Lower lobe of right lung (tissue), 2 donors: ENCODE measurements at regions not wholly inside any gene's neighbourhood (a gene's known extent, or its start where the extent isn't known, plus 50 kb on each side); places are given as distances from the start of the nearest gene placed in this dataset.

Experiments
- ATAC-seq, 2 donors: fragments of 200-7000 bp; cut with Tn5 transposase; one replicate each; pipeline ENCODE4 v1.9.1; 2020 to 2022; ENCODE audit warnings: mild to moderate bottlenecking in 2 of 2, moderate library complexity in 2 of 2
- DNase-seq: peaks from one replicate; pipeline ENCODE4 v3.0.0-alpha.2; 2020
- H3K27ac ChIP-seq: fragments of 200-600 bp; one replicate; pipeline ENCODE4 v1.8.0; 2022
- H3K27me3 ChIP-seq: fragments of 200-600 bp; one replicate; pipeline ENCODE4 v1.8.0; 2022; ENCODE audit warnings: low read depth
- H3K36me3 ChIP-seq: fragments of 200-600 bp; one replicate; pipeline ENCODE4 v1.8.0; 2022; ENCODE audit warnings: mild to moderate bottlenecking
- H3K4me1 ChIP-seq: fragments of 200-600 bp; one replicate; pipeline ENCODE4 v1.8.0; 2022
- H3K4me3 ChIP-seq: fragments of 200-600 bp; one replicate; pipeline ENCODE4 v1.8.0; 2022; ENCODE audit warnings: mild to moderate bottlenecking
- H3K9me3 ChIP-seq: fragments of 200-600 bp; one replicate; pipeline ENCODE4 v1.8.0; 2022
- intact Hi-C: fragments of 100-400 bp; cut with DNase I; formaldehyde crosslinking; loops from one replicate; pipeline ENCODE4 v1.11.0; 2022
- TF ChIP-seq, protein P1 (sequence below): fragments of 200-600 bp; IDR thresholded peaks from one replicate; pipeline ENCODE4 v1.8.0; 2022; ENCODE audit warnings: antibody characterized with exemption, mild to moderate bottlenecking
- donor health status: DM: no; HTN: yes; CAD: no; lungs with severe emphysema.

DNA sequence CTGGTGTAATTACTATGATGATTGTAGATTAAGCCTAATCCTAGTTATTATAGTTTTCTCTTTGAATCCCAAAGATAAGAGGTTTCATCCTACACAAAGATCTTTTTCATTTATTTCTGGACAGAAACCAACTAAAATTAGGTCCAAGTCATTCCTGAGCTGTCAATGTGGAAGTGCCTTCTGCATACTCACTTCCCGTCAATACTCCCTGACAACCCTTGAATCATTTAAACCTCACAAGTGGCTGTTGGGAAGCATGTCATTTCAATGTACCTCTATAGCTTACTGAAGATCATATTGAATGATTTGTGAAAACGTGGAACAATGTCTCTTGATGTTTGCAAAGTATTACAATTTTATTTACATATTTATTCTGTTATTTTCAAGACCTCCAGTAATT is 274.1 kb downstream of the HACE1 start:
- no peak for ATAC-seq
- intact Hi-C loops, result no loop called here
- TF ChIP-seq, protein P1, sequence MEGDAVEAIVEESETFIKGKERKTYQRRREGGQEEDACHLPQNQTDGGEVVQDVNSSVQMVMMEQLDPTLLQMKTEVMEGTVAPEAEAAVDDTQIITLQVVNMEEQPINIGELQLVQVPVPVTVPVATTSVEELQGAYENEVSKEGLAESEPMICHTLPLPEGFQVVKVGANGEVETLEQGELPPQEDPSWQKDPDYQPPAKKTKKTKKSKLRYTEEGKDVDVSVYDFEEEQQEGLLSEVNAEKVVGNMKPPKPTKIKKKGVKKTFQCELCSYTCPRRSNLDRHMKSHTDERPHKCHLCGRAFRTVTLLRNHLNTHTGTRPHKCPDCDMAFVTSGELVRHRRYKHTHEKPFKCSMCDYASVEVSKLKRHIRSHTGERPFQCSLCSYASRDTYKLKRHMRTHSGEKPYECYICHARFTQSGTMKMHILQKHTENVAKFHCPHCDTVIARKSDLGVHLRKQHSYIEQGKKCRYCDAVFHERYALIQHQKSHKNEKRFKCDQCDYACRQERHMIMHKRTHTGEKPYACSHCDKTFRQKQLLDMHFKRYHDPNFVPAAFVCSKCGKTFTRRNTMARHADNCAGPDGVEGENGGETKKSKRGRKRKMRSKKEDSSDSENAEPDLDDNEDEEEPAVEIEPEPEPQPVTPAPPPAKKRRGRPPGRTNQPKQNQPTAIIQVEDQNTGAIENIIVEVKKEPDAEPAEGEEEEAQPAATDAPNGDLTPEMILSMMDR, result no peak

DNA sequence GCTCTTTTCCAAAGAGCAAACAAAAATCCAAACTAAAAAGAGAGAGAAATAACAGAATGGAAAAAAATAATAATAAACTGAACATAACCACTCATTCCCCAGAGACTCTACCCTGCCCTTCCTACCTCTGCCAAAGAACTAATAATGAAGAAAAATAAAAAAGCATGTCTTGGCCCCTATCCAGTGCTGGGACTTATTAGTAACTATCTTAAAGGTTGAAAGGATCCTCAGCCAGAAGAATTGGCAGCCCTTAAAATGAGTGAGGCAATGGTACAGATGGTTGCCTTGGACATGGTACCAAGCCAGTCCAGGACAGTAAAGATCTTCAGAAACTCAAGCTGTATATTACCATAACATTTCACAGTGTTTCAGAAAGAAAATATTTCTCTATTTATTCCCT is 279.3 kb downstream of the HACE1 start:
- DNase-seq, result no peak
- H3K27me3 ChIP-seq, result no peaks in the 10 kb centered on the region
- H3K36me3 ChIP-seq, result no peaks in the 10 kb centered on the region
- H3K9me3 ChIP-seq, result no peaks in the 10 kb centered on the region
- intact Hi-C loops, result no loop called here
- no peak overlapping the region for H3K4me3 ChIP-seq
- ATAC-seq, result no peak
- H3K4me1 ChIP-seq, result no peaks in the 10 kb centered on the region
- TF ChIP-seq, protein P1, result no peak
- no peak overlapping the region for H3K27ac ChIP-seq

More for the DNA sequence above, 274.1 kb downstream of the HACE1 start:
- Histone ChIP-seq H3K4me1 (no peaks in the 10 kb centered on the region), H3K4me3 (no peak overlapping the region), H3K27ac (no peak overlapping the region), H3K27me3 (no peaks in the 10 kb centered on the region), H3K36me3 (no peaks in the 10 kb centered on the region), H3K9me3 (no peaks in the 10 kb centered on the region)
- no peak for DNase-seq

DNA sequence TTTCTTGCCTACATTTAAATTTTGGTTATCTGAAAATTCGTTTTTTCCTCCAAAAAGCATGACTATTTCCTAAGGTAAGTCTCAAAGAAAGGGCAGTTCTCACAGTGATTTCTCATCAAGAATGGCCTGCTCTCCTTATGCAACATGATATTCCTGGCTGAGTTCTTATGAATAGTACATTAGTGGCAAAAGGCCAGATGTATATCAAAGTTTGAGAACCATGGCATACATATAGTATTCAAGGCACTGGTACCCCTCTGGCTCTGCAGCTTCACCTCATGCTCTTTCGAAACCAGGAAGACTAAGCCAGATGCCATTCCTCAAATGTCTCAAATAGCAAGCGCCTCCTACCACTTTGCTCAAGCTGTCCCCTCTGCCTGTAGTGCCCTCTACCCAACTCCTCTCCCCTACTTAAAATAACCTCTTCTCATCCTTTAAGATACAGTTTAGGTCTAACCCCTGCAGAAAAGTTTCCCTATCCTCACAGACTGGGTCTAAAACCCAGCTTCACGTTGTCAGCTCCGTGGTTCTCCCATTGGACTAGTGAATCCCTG is 280.3 kb downstream of the HACE1 start:
- H3K27ac ChIP-seq, result no peak overlapping the region
- no peak overlapping the region for H3K4me3 ChIP-seq
- ATAC-seq, result no peak
- H3K9me3 ChIP-seq, result no peaks in the 10 kb centered on the region
- DNase-seq, result no peak
- intact Hi-C loops, result no loop called here
- no peaks in the 10 kb centered on the region for H3K4me1 ChIP-seq
- no peaks in the 10 kb centered on the region for H3K36me3 ChIP-seq
- TF ChIP-seq, protein P1, result no peak
- H3K27me3 ChIP-seq, result no peaks in the 10 kb centered on the region

DNA sequence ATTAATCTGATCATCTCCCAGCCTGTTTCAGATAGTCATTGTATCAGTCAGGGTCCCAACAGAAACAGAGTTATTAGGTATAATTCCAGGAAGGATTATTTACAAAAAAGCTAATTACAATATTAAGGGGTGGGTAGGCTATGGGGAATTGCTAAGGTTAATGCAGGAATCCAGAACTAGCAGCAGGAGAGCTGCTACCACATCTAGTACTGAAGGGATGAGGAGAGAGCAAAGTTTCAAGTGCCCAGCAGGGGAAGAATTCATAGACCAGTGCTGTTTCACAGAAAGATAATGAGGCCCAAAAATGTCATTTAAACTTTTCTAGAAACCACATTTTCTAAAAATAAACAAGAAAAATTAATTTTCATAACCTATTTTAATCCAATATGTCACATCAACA is 284.2 kb downstream of the HACE1 start:
- ATAC-seq (no peak), DNase-seq (no peak)
- no peaks in the 10 kb centered on the region for H3K9me3 ChIP-seq
- H3K36me3 ChIP-seq, result no peaks in the 10 kb centered on the region
- H3K4me3 ChIP-seq, result no peak overlapping the region
- intact Hi-C loops, result no loop called here
- no peaks in the 10 kb centered on the region for H3K4me1 ChIP-seq
- H3K27me3 ChIP-seq, result no peaks in the 10 kb centered on the region
- TF ChIP-seq, protein P1, result no peak
- H3K27ac ChIP-seq, result no peak overlapping the region

DNA sequence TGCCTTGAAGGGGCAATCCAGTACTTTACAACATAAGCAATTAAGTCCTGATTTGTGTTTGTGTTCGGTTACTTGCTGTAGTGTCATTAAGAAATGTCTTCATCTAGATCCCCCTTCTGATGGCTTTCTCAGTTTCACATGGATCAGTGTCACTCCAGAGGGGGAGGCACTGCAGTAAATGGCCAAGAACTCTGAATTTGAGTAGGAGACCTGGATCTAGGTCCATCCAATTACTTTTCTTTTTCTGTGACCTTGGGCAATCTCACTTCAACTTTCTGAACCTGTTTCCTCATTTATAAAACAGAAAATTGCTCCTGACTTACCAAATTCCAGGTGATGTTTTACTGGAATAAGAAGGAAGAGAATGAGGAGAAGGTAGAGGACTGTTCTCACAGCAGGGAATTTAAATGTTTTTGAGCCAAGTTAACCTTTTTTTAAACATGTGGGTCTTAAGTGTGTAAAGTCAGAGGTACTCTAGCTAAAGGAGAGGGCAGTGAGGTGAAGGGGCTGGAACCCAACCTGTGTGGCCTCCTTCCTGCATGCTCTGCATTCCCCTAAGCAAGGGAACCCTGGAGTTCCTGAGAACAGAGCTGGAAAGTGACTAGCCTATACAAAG is 285.5 kb downstream of the HACE1 start:
- ATAC-seq (no peak), DNase-seq (no peak)
- Histone ChIP-seq H3K4me1 (no peaks in the 10 kb centered on the region), H3K4me3 (no peak overlapping the region), H3K9me3 (no peaks in the 10 kb centered on the region), H3K36me3 (no peaks in the 10 kb centered on the region), H3K27ac (no peak overlapping the region), H3K27me3 (no peaks in the 10 kb centered on the region)
- intact Hi-C loops, result no loop called here
- TF ChIP-seq, protein P1, result no peak
